Fibroblast of pulmonary artery (primary cell): ENCODE measurements at regions not wholly inside any gene's neighbourhood (a gene's known extent, or its start where the extent isn't known, plus 50 kb on each side); places are given as distances from the start of the nearest gene placed in this dataset.

ENCODE experiments used
- DNase-seq: peaks from one replicate; pipeline ENCODE4 v3.0.0-alpha.2; 2010; ENCODE audit warnings: low read depth
- H3K4me3 ChIP-seq: replicated peaks from 2 replicates; pipeline ENCODE4 v1.5.1; 2011; ENCODE audit warnings: low read depth, mild to moderate bottlenecking, control low read depth, low read length, moderate library complexity
- CTCF ChIP-seq: IDR thresholded peaks from 2 replicates; pipeline ENCODE4 v1.5.1; 2011; ENCODE audit warnings: mild to moderate bottlenecking, control low read depth, low read length, inconsistent platforms; ENCODE audit errors: missing control alignments

DNA sequence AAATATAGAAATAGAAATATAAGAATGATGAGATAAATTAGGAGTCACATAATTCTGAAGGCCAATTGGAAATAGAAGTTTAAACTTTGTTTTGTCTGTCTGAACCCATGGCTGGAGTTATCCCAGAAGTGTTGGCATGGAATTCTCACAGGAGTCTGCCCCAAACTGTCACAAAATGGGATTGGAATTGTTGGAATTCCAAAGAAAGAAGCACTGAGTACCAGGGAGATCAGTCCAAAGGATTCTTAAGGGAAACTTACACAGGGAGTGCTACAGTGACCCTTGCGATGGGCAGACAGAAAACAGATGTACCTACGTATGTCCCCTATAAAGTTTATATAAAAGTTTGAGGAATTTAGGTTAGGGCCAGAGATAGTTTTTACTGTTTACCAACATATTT, 1607.7 kb downstream of the ARAP2 start:
- no peak for TF ChIP-seq CTCF
- H3K4me3 ChIP-seq = no peak overlapping the region
- DNase-seq = no peak

DNA sequence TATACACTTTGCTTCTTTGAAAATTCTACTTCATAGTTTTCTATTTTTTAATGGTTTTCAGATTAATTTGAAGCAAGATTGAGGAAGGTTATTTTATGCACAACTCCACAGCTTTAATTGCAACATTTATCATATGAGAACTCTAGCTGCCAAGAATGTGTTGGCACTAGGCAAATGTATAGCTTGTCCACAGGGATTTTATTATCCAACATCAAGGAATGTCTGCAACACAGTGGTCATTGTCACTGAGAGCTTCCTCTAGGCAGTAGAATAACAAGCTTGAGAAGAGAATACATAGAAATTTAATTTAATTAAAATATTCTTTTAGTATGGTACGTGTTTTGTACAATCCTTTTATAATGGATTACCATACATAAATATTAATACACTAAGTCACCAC, 1600.8 kb downstream of the ARAP2 start:
- DNase-seq = peak; percentile 17
- no peak overlapping the region for H3K4me3 ChIP-seq
- TF ChIP-seq CTCF = no peak

DNA sequence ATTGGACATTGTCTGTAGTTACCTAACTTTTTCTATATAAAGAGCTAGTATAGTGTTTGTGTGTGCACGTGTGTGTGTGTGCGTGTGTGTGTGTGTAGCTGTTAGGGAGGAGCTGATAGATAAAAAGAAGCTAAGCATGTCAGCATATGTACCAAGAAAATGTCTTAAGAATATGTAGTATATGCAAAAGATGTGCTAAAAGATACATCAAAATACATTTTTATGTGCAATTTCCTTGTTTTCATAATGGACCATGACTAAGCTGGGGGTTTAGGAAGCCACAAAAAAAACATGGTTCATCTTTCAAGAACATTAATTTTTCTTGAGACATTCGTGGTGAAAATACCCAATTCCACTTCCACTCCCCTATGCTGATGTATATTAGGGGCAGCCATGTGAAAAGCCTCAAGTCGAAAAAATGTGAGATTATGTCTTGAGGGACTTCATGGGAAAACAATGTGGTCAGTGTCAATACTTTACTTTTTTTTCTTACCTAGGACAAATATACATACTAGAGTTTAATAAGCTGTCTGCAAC, 1599.7 kb downstream of the ARAP2 start:
- no peak for TF ChIP-seq CTCF
- no peak overlapping the region for H3K4me3 ChIP-seq
- peak; percentile 8 for DNase-seq

GRCh38 chr4:34649716-34650115, 1594.6 kb downstream of the ARAP2 start:
- DNase-seq = peak; percentile 73
- no peak for TF ChIP-seq CTCF
- H3K4me3 ChIP-seq = no peak overlapping the region

DNA sequence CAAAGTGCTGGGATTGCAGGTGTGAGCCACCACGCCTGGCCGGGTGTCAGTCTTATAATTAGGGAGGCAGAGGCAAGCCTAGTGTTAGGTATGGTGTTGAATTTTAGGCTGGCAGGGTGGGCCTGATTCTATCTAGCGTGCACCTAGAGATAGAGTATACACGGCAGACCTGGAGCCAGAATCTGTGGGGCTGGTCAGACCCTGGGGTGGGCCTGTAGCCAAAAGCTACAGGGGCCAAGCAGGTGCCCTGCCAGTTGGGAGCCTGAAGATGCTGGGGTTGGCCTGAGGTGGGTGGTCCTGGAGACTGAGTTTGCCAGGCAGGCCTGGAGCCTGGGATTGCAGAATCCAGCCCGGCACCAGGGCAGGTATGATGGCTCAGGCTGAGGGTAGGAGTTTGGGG, 1580.3 kb downstream of the ARAP2 start:
- no peak overlapping the region for H3K4me3 ChIP-seq

GRCh38 chr4:34676400-34676799, 1567.9 kb downstream of the ARAP2 start:
- no peak overlapping the region for H3K4me3 ChIP-seq
- peak; percentile 9 for DNase-seq
- TF ChIP-seq CTCF = no peak

More for the DNA sequence above, 1580.3 kb downstream of the ARAP2 start:
- no peak for DNase-seq
- TF ChIP-seq CTCF = no peak

GRCh38 chr4:34678431-34678830, 1565.9 kb downstream of the ARAP2 start:
- DNase-seq = no peak
- no peak overlapping the region for H3K4me3 ChIP-seq
- no peak for TF ChIP-seq CTCF
